ENCODE measurements at regions not wholly inside any gene's neighbourhood (a gene's known extent, or its start where the extent isn't known, plus 50 kb on each side); places are given as distances from the start of the nearest gene placed in this dataset.

DNA sequence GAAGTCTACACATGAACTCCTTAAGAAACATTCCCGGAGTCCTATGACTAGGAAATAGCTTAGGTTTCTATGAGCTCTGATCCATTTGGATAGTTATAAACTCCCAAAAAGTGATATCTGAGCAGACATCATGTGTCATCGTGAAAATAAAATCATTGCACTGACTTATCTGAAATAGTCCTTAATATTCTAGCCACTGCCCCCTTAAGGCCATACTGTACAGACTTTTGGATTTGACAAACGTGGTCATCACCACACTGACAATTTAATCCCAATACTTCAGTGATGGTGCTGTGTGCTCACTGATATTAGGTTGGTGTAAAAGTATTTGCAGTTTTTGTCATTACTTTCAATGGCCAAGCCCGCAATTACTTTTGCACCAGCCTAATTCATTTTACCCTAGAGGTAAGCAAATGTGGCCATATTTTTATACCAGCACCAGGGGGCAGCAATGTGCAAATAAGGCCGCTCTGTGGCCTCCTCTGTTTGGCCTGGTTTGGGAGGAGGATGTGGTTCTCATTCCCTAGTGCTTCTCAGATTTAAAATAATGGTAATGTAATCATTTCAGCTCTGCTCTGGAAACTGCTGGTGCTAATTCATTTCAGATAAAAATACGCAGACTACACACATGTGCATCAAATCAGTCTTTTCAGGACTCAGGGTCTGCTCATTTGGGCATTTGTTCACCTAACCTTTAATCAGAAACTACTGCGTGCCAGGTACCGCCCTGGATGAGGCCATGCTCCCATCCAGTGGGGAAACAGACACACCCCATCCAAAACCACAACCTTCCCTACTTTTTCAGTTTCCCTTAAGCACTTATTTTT, 196.4 kb upstream of the C1QTNF7 start:
- TF ChIP-seq CTCF (IDR thresholded peaks at IDR 0.05) (peak; percentile 82), ZFX (IDR thresholded peaks at IDR 0.05; ENCODE audit: borderline replicate concordance) (no peak)

All from 22Rv1 (cell line).